GM19467 (cell line): ENCODE measurements at regions not wholly inside any gene's neighbourhood (a gene's known extent, or its start where the extent isn't known, plus 50 kb on each side); places are given as distances from the start of the nearest gene placed in this dataset.
"Not testable (repeated sequence)": the region's sequence is repeated elsewhere in the genome, so short reads cannot be mapped to it uniquely, and the experiment has no call there.

Experiments used
- ATAC-seq: cut with Tn5 transposase; IDR thresholded peaks from one replicate; pipeline ENCODE4 v1.9.1; 2021; ENCODE audit warnings: mild to moderate bottlenecking, moderate library complexity; ENCODE audit not compliant: unreplicated experiment

GRCh38 chr3:147240581-147240980 lies 165.8 kb downstream of the ZIC4 start:
- ATAC-seq: no peak

GRCh38 chr3:147237991-147238390 lies 168.4 kb downstream of the ZIC4 start:
- ATAC-seq: no peak

DNA sequence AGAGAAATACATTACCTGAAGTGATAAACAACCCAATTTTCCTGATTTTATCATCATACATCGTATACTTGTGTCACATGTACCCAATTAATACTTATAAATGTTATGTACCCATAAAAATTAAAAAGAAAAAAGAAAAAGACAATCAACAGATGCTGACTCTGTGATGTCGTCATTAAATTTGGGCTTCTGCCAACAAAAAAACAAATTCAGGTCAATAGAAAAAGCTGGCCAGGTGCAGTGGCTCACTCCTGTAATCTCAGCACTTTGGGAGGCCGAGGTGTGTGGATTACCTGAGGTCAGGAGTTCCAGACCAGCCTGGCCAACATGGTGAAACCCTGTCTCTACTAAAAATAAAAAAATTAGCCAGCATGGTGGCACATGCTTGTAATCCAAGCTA lies 174.4 kb downstream of the ZIC4 start:
- ATAC-seq: not testable (repeated sequence)

- no peak for ATAC-seq
These were observed 175.2 kb downstream of the ZIC4 start for GRCh38 chr3:147231111-147231510.

- ATAC-seq: no peak
These were observed 184.1 kb downstream of the ZIC4 start for GRCh38 chr3:147222291-147222690.

DNA sequence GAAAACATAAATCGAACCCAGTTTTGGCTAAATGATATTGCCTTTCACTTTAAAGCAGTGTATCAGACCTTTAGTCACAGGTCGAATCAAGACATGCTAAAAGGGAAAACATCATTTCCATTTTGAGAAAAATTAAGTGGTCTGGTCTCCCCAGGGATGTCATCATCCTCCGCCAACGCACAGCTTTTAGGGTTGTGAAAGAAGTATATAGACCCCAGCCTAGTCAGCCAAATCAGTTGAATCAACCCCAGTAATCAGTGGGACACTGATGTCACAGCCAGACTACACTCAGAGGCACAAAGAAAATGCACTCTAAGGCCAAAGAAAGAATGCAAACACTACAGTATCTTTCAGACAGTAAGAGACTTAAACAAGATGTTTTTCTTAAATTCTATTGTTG lies 187.4 kb downstream of the ZIC4 start:
- no peak for ATAC-seq

DNA sequence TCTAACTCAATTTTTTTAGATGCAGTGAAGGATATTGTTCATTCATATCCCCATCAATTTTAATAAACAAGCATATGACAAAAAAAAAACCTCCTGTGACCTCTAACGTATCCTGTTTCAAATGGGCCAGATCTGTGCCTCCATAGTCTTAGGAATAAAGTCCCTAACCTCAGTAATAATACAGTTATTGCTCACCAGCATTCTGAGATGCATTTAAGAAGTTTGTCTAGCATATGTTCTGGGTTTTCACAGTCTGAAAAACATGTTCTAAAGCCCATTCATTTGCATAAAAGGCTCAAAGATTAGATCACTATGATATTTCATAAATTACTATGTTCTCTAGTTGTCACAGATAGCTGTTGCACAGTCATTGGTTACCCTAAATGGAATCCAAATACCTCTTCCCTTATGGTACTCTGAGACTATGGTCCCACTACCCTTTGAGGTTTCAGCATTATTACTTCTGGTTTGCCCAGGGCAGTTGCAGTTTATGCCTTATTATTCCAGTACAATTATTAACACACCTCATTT lies 190.1 kb downstream of the ZIC4 start:
- ATAC-seq: no peak

GRCh38 chr3:147215660-147216059 lies 190.7 kb downstream of the ZIC4 start:
- ATAC-seq: no peak

DNA sequence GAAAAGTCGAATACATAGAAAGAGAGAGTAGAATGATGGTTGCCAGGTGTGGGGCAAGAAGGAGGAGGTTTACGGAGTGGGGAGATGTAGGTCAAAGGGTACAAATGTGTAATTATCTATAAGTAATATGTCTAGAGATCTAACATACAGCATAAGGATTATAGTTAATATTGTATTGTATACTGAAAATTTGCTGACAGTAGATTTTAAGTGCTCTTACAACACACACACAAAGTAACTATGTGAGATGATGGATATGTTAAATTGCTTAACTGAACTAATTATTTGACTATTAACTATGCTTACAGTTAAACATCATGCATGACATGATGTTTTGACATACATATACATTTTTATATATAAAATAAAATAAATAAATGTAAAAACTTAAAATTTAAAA lies 192.7 kb downstream of the ZIC4 start:
- ATAC-seq: no peak

GRCh38 chr3:147210676-147211075 lies 195.7 kb downstream of the ZIC4 start:
- no peak for ATAC-seq

DNA sequence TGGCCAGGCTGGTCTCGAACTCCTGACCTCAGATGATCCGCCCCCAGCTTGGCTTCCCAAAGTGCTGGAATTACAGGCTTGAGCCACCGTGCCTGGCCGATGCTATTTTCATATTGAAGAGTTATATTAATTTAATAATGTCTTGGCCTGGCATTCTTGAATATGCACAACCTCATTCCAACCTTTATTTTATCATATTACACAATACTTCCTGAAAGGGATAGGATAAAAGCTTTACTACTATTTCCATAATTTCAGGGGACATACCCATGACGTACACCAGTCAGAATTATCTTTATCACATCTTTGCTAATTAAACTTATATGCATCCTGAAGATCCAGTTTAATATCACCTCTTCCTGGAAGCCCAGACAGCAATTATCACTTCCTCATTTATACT lies 205.3 kb downstream of the ZIC4 start:
- no peak for ATAC-seq

GRCh38 chr3:147200545-147200944 lies 205.8 kb downstream of the ZIC4 start:
- no peak for ATAC-seq

DNA sequence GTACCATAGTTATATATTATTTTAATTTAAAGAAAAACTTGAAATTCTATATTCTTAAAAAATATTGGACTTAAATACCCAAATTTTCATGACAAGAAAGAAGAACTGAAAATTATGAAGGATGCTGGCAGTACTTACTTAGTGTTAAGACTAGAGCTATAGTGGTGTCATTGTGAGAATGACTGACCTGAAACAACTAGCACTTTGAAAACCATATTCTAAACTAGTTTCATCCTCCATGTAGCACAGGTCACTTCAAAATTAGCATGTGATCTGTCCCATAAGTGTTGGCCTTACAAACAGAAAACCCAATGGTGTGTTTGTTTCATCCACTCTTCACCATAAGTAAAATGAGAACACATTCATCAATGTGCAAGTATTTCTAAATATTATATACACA lies 208.6 kb downstream of the ZIC4 start:
- no peak for ATAC-seq

DNA sequence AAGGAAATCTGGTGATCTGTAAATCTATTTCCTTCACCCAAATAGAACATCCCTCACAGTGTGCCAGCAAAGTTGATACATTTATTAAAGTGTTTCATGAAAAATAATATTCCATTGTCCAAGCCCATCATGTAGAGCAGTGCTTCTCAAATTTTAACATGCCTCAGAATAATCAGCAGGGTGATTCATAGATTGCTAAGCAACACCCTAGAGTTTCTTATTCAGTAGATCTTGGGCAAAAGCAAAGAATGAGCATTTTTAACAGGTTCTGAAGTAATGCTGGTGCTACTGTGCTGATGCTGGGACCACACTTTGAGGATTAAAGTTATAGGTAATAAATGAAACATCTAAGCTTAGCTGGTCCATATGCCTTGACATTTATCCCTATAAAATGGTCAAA lies 210.5 kb downstream of the ZIC4 start:
- no peak for ATAC-seq

DNA sequence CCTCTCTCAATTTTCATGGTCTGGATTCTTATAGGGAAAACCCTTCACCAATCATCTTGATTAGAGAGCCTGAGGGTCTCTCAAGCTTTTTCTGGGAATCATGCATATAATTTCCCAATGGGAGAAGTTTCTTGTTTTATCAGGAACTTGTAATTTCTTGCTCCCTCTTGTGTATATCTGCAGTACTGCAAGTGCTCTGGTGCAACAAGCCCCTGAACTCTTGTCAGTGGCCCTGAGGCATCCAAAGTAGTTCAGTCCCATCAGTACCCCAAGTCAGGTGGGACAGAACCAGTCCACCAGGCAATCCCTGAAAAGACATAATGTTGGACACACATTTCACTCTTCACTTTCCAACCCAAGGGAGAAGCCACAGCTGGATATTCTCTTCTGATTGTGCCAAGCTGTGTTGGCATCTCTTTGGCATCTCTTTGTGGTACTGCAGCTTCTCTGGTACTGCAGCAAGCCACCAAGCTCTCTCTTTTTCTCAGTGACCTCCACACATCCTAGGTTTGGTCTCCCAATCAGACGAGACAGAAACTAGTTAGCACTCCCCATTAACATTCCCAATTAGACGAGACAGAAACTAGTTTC lies 214.5 kb downstream of the ZIC4 start:
- ATAC-seq: peak; percentile 66

- no peak for ATAC-seq
These were observed 217.3 kb downstream of the ZIC4 start for GRCh38 chr3:147189016-147189415.

DNA sequence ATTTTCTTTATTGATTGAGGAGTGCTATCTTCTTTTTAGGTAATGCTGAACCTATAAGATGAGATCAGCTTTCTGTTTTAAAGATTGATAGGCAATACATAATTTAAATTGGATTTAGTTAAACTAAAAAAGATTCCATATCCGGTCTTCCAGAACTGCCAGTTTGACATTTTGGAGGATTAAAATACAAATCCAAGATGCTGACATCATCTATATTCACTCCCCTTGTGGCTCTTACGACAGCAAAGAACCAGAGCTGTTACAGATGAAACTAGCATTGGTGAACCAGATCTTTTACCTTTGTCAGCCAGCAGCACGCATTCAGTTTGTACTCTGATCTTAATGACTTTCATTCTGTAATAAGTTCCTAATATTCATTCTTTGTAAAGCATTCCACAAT lies 218.7 kb downstream of the ZIC4 start:
- no peak for ATAC-seq

GRCh38 chr3:147185781-147186180 lies 220.6 kb downstream of the ZIC4 start:
- ATAC-seq: no peak

DNA sequence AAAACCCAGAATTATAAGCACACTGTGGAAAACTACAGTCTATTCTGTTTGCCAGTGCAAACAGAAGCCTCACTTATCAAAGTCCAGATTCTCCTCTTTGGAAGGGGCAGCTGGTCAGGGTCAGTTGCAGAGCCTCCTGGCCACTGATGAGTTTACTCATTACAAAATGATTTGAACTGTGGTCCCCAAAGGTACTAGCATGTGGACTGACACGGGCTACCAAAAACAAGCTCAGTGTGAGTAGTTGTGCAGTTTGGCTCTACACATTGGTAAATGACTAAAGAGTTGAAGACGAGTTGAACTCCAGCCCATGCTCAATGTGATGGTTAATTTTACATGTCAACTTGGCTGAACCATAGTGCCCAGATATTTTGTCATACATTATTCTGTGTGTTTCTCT lies 221.5 kb downstream of the ZIC4 start:
- ATAC-seq: no peak

DNA sequence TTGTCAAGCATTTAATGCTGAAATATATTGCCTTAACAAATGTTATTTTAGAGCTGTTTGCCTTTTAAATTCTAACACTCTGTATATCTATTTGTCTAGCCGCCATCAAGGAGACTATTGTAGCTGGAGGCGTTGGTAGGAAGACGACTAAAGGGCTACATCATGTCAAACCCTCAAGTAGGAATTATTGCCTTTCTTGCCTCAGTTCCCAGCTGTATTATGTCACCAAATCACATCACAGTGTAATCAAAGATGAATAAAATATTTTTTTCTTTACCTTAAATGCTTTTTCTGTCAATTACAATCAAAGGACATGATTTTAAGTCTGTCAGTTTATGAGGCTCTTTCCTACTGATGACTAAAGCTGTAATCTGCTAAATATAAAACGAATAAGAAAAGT lies 233.1 kb downstream of the ZIC4 start:
- ATAC-seq: no peak

GRCh38 chr3:147162743-147163142 lies 243.6 kb downstream of the ZIC4 start:
- ATAC-seq: no peak

- ATAC-seq: no peak
These were observed 244.5 kb downstream of the ZIC4 start for GRCh38 chr3:147161833-147162232.

DNA sequence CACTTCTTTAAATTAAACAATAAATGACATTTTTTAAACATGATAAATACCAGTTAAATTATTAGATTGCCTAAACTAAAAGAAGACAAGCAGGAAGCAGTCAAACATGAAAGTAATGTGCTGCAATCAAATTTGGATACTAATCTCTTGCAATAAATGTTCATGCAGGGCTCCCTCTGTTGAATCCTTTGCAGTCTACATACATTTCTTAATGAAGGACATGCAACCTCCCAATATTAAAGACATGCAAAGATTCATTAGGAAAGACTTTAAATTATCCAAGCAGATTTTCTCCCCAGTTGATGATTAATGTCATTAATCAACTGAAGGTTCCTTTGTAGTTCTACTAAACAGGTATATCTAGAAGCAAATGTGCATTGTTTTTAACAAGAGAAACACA lies 245.4 kb downstream of the ZIC4 start:
- no peak for ATAC-seq
